ENCODE measurements at regions not wholly inside any gene's neighbourhood (a gene's known extent, or its start where the extent isn't known, plus 50 kb on each side); places are given as distances from the start of the nearest gene placed in this dataset.

DNA sequence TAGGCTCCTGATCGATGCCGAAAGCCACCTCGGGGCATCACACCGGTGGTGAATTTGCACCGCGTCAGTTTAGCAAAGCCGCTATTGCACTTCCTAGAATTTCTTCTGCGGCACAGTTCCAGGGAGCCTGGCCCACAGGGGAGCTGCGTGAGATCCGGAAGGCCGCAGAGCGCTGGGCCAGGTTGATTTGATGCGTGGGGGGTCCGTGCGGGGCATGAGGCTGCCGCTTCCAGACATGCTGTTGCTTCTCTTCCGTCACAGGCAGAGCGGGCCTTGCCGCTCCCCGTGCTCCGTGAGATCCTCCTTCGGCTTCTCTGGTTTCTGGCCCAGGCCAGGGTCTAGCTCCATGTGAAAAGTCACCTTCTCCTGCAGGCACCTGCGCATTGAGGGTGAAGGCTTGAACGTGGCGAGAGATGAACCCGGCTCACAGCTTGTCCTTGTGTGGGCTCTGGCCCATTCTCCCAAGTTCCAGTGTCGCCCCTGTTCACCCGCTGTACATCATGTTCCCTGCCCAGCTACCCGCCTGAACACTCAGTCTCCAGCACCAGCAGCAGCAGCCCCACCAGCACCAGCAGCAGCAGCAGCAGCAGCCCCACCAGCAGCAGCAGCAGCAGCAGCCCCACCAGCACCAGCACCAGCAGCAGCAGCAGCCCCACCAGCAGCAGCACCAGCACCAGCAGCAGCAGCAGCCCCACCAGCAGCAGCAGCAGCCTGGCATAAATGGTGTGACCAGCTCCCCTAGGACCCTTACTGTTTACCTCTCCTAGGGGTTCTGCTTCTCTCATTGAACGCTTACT lies 131.2 kb downstream of the TRIML1 start:
- TF ChIP-seq, protein P1, sequence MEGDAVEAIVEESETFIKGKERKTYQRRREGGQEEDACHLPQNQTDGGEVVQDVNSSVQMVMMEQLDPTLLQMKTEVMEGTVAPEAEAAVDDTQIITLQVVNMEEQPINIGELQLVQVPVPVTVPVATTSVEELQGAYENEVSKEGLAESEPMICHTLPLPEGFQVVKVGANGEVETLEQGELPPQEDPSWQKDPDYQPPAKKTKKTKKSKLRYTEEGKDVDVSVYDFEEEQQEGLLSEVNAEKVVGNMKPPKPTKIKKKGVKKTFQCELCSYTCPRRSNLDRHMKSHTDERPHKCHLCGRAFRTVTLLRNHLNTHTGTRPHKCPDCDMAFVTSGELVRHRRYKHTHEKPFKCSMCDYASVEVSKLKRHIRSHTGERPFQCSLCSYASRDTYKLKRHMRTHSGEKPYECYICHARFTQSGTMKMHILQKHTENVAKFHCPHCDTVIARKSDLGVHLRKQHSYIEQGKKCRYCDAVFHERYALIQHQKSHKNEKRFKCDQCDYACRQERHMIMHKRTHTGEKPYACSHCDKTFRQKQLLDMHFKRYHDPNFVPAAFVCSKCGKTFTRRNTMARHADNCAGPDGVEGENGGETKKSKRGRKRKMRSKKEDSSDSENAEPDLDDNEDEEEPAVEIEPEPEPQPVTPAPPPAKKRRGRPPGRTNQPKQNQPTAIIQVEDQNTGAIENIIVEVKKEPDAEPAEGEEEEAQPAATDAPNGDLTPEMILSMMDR (IDR thresholded peaks at IDR 0.05; ENCODE audit: low read depth, low read length), result no peak
- no peak for TF ChIP-seq EZH2phosphoT487 (IDR thresholded peaks at IDR 0.05; ENCODE audit: low read depth)
